ENCODE measurements at regions not wholly inside any gene's neighbourhood (a gene's known extent, or its start where the extent isn't known, plus 50 kb on each side); places are given as distances from the start of the nearest gene placed in this dataset.

DNA sequence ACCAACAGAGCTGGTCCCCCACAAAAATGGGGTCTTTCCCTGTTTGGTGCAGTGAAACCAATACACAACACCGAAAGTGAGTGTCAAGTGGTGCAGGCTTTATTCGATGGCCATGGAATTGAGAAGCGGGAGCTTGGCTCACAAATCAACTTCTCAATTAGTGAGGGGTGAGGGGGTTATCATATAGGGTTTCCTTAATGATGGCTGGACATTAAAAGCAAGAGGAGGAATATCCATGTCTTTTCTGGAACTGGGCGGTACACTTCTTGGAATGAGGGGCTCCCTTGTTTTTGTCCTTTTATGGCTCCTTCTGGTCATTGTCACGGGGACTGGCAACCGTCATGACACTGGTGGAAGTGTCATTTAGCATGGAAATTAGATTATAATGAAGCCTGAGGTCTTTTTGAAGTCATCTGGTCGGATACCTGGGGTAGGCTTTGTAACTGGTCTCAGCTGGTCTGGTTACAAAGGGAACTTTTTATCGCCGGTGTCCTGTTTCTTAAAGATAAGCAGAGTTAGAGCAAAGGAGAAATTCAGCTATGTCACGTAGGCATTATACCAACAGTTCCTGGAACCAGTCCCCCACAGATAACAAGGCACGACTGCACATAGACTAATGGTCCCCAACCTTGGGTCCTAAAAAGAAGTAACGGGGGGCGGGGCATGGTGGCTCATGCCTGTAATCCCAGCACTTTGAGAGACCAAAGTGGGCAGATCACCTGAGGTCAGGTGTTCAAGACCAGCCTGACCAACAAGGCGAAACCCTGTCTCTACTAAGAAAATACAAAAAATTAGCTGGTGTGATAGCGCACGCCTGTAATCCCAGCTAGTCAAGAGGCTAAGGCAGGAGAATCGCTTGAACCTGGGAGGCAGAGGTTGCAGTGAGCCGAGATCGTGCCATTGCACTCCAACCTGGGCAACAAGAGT lies 93.5 kb upstream of the NDUFV2 start:
- no peak overlapping the region for H3K14ac ChIP-seq (ENCODE audit: insufficient read length)
- no peak overlapping the region for H4K5ac ChIP-seq (ENCODE audit: insufficient read length, low read depth, low read length)
- H3K56ac ChIP-seq (replicated peaks; ENCODE audit: insufficient read length, low read depth, low read length) = no peak overlapping the region
- H4K8ac ChIP-seq (ENCODE audit: extremely low read depth, insufficient read depth, low read length) = no peak overlapping the region
- H3K23ac ChIP-seq (ENCODE audit: insufficient read length) = no peak overlapping the region
- H3K4me2 ChIP-seq (ENCODE audit: insufficient read depth in 1 of 2, low read depth in 2 of 2, low read length in 2 of 2) = no peak overlapping the region
- H2BK120ac ChIP-seq (replicated peaks; ENCODE audit: low read depth, low read length) = no peak overlapping the region
- no peaks in the 10 kb centered on the region for H3K9me3 ChIP-seq (ENCODE audit: insufficient read depth in 2 of 2, low read depth in 1 of 2, low read length in 1 of 2)
- H4K20me1 ChIP-seq (replicated peaks in 1 of 2; ENCODE audit: control insufficient read depth in 1 of 2, insufficient read depth in 2 of 2, low read length in 2 of 2) = no peaks in the 10 kb centered on the region
- H4K91ac ChIP-seq (replicated peaks; ENCODE audit: insufficient read length, low read length) = no peak overlapping the region
- no peak overlapping the region for H2BK5ac ChIP-seq (ENCODE audit: low read depth, low read length)
- H3K4me1 ChIP-seq (replicated peaks in 1 of 4; ENCODE audit: control insufficient read depth in 3 of 4, insufficient read depth in 4 of 4, low read length in 3 of 4) = no peaks in the 10 kb centered on the region
- H3K79me2 ChIP-seq (ENCODE audit: control insufficient read depth in 1 of 2, insufficient read depth in 2 of 2, low read length in 2 of 2) = no peaks in the 10 kb centered on the region
- no peak overlapping the region for H2AFZ ChIP-seq (ENCODE audit: low read length)
- no peak overlapping the region for H2BK20ac ChIP-seq (ENCODE audit: low read length)
- no peaks in the 10 kb centered on the region for H3K36me3 ChIP-seq (ENCODE audit: control insufficient read depth in 2 of 4, insufficient read depth in 4 of 4, low read length in 3 of 4)
- ChIA-PET POLR2A (ENCODE audit: partially characterized antibody) (interaction anchor here (0.7 kb wide), 1 partner anchor 1400 kb away, joined by 3 read pairs; no protein-coding TSS in a partner anchor), CTCF (ENCODE audit: partially characterized antibody) (no interaction called here)
- no peak for DNase-seq (ENCODE audit: low read depth in 1 of 2, low spot score in 2 of 2)
- H3K27me3 ChIP-seq (replicated peaks in 1 of 4; ENCODE audit: control insufficient read depth in 3 of 4, extremely low read depth in 1 of 4, insufficient read depth in 3 of 4, low read length in 3 of 4) = no peaks in the 10 kb centered on the region
- H3K4ac ChIP-seq (replicated peaks; ENCODE audit: insufficient read length, low read depth, low read length) = no peak overlapping the region
- no peak overlapping the region for H3K18ac ChIP-seq (ENCODE audit: extremely low read depth, low read length)
- no peak overlapping the region for H3K27ac ChIP-seq (ENCODE audit: low read depth, low read length)
- no peak overlapping the region for H3K4me3 ChIP-seq (ENCODE audit: extremely low read depth in 1 of 4, insufficient read depth in 2 of 4, low read depth in 3 of 4, low read length in 4 of 4)
- FAIRE-seq = no peak
- no peaks in the 10 kb centered on the region for H3K79me1 ChIP-seq (ENCODE audit: low read depth, low read length)
- no peaks in the 10 kb centered on the region for H3K23me2 ChIP-seq (ENCODE audit: low read depth, low read length)
- H2AK5ac ChIP-seq (ENCODE audit: low read depth, low read length) = no peak overlapping the region
- no peak overlapping the region for H2BK12ac ChIP-seq (ENCODE audit: low read depth, low read length)
- H3K9ac ChIP-seq (replicated peaks in 1 of 4; ENCODE audit: extremely low read depth in 1 of 4, low read depth in 3 of 4, low read length in 3 of 4) = no peak overlapping the region
- WGBS, 2 experiments (ENCODE audit: extremely low coverage in 1 of 2, insufficient coverage in 1 of 2, insufficient read length in 1 of 2, insufficient replicate concordance in 2 of 2, low coverage in 1 of 2, low lambda C conversion rate in 2 of 2, missing lambda C conversion rate in 1 of 2) = 91% methylated on average over 19 of the region's 19 CpGs; no CpG with 5 or more reads in 1 of the 2 experiments
- H2BK15ac ChIP-seq (ENCODE audit: low read length) = no peak overlapping the region
- no peak for TF ChIP-seq CREB1 (IDR thresholded peaks at IDR 0.05)
- no peak for TF ChIP-seq SRF (IDR thresholded peaks at IDR 0.05; ENCODE audit: low read depth, low read length)
- no peak for TF ChIP-seq HDAC2 (IDR thresholded peaks at IDR 0.05; ENCODE audit: borderline replicate concordance in 1 of 2, low read depth in 2 of 2, low read length in 2 of 2)
- no peak for TF ChIP-seq SUZ12 (IDR thresholded peaks at IDR 0.05; ENCODE audit: low read length)
- no peak for TF ChIP-seq BACH1 (IDR thresholded peaks at IDR 0.05; ENCODE audit: low read length)
- no peak for TF ChIP-seq CTBP2 (IDR thresholded peaks at IDR 0.05; ENCODE audit: borderline replicate concordance, insufficient read depth, insufficient read length, low read length)
- no peak for TF ChIP-seq CEBPB (IDR thresholded peaks at IDR 0.05; ENCODE audit: low read depth, low read length)
- TF ChIP-seq, protein P1, sequence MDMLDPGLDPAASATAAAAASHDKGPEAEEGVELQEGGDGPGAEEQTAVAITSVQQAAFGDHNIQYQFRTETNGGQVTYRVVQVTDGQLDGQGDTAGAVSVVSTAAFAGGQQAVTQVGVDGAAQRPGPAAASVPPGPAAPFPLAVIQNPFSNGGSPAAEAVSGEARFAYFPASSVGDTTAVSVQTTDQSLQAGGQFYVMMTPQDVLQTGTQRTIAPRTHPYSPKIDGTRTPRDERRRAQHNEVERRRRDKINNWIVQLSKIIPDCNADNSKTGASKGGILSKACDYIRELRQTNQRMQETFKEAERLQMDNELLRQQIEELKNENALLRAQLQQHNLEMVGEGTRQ (IDR thresholded peaks at IDR 0.05; ENCODE audit: low read length) = no peak
- TF ChIP-seq TAF1 (IDR thresholded peaks at IDR 0.05; ENCODE audit: low read depth, low read length) = no peak
- no peak for TF ChIP-seq RNF2 (IDR thresholded peaks at IDR 0.05; ENCODE audit: borderline replicate concordance, low read depth, low read length, missing control alignments, poor library complexity, severe bottlenecking)
- TF ChIP-seq BRCA1 (IDR thresholded peaks at IDR 0.05; ENCODE audit: low read depth, low read length) = no peak

Measured in H1 (cell line).